HCT116 (cell line): ENCODE measurements at regions not wholly inside any gene's neighbourhood (a gene's known extent, or its start where the extent isn't known, plus 50 kb on each side); places are given as distances from the start of the nearest gene placed in this dataset.

Experiments used
- ATAC-seq: fragments of 200-7000 bp; cut with Tn5 transposase; 2 replicates; pipeline ENCODE4 v1.9.1; 2020; ENCODE audit warnings: mild to moderate bottlenecking, moderate library complexity
- BruUV-seq: library from RNA; stranded (reverse); fragments of 400-500 nt; replicated peaks from 2 replicates; lab custom pipeline; 2021; lab: Mats Ljungman, UMichigan
- CTCF ChIA-PET: fragments of 300-600 bp; sonication (Branson Sonifier 250); formaldehyde crosslinking; loops from one replicate; lab custom pipeline; 2021; ENCODE audit warnings: antibody characterized with exemption; lab: Charles Lee
- POLR2A ChIA-PET: fragments of 300-600, 350-600 bp; sonication (Branson Sonifier 250); formaldehyde crosslinking; loops from one replicate; lab custom pipeline; 2021; ENCODE audit warnings: antibody characterized with exemption; lab: Charles Lee
- RAD21 ChIA-PET, 2 experiments: fragments of 300-600 bp; sonication (Branson Sonifier 250); formaldehyde crosslinking; loops; one replicate each; lab custom pipeline; 2023; ENCODE audit warnings: low total read pairs in 2 of 2; ENCODE audit not compliant: uncharacterized antibody in 2 of 2, unreplicated experiment in 2 of 2, low non-redundant PET in 1 of 2; lab: Charles Lee
- DNase-seq: peaks from one replicate; pipeline ENCODE4 v3.0.0-alpha.2; 2010; ENCODE audit warnings: low read depth, low spot score
- H2AFZ ChIP-seq: fragments of 200-600 bp; shearing (Covaris generic), sonication (generic); 2 replicates; pipeline ENCODE4 v1.6.1; 2017; ENCODE audit warnings: low read depth, mixed run types, mixed read lengths, antibody characterized with exemption, low read length; ENCODE audit not compliant: poor library complexity, severe bottlenecking
- H3K27ac ChIP-seq: 2 replicates; pipeline ENCODE4 v1.5.1; 2012; ENCODE audit warnings: low read depth, low read length
- H3K27me3 ChIP-seq: fragments of 200-600 bp; sonication (generic); 2 replicates; pipeline ENCODE4 v1.6.1; 2016; ENCODE audit warnings: mixed run types, low read length, mixed read lengths; ENCODE audit not compliant: insufficient read depth
- H3K36me3 ChIP-seq, 2 experiments: fragments of 200-500 bp in 1 of 2; fragments of 200-600 bp in 1 of 2; sonication (Bioruptor generic) in 1 of 2; sonication (generic) in 1 of 2; 2 replicates each; pipeline versions ENCODE4 v1.5.1 to v1.6.1; 2014 to 2016; ENCODE audit warnings: low read length in 2 of 2, inconsistent platforms in 1 of 2, mixed read lengths in 1 of 2, mixed run types in 1 of 2; ENCODE audit not compliant: insufficient read depth in 2 of 2, control insufficient read depth in 1 of 2
- H3K4me1 ChIP-seq, 2 experiments: fragments of 200-600 bp in 1 of 2; sonication (generic) in 1 of 2; 2 replicates each; pipeline versions ENCODE4 v1.5.1 to v1.6.1; 2012 to 2017; ENCODE audit warnings: low read length in 2 of 2, inconsistent platforms in 1 of 2, mild to moderate bottlenecking in 1 of 2, mixed read lengths in 1 of 2, mixed run types in 1 of 2, moderate library complexity in 1 of 2; ENCODE audit not compliant: insufficient read depth in 2 of 2, control insufficient read depth in 1 of 2
- H3K4me2 ChIP-seq: fragments of 200-600 bp; sonication (generic); 2 replicates; pipeline ENCODE4 v1.6.1; 2017; ENCODE audit warnings: mixed run types, low read length, mixed read lengths
- H3K4me3 ChIP-seq, 2 experiments: fragments of 200-600 bp in 1 of 2; sonication (generic) in 1 of 2; replicated peaks in 1 of 2; 2 replicates each; pipeline ENCODE4 v1.5.1; 2011 to 2016; ENCODE audit warnings: low read length in 2 of 2, control low read depth in 1 of 2, low read depth in 1 of 2, mild to moderate bottlenecking in 1 of 2, mixed read lengths in 1 of 2, mixed run types in 1 of 2
- H3K79me2 ChIP-seq: fragments of 200-600 bp; sonication (generic); 2 replicates; pipeline ENCODE4 v1.6.1; 2017; ENCODE audit warnings: mild to moderate bottlenecking, mixed run types, low read length, moderate library complexity, mixed read lengths; ENCODE audit not compliant: insufficient read depth
- H3K9ac ChIP-seq: fragments of 200-600 bp; sonication (generic); 2 replicates; pipeline ENCODE4 v1.6.1; 2016; ENCODE audit warnings: low read length, mixed read lengths
- H3K9me2 ChIP-seq: fragments of 200-600 bp; sonication (generic), shearing (Covaris generic); 2 replicates; pipeline ENCODE4 v1.6.1; 2017; ENCODE audit warnings: mixed run types, mild to moderate bottlenecking, moderate library complexity; ENCODE audit not compliant: insufficient read depth
- H3K9me3 ChIP-seq, 2 experiments: fragments of 200-500 bp in 1 of 2; fragments of 200-600 bp in 1 of 2; sonication (Bioruptor generic) in 1 of 2; sonication (generic) in 1 of 2; 2 replicates each; pipeline ENCODE4 v1.6.1; 2014 to 2017; ENCODE audit warnings: low read length in 2 of 2, mixed read lengths in 2 of 2, inconsistent platforms in 1 of 2, low read depth in 1 of 2, mild to moderate bottlenecking in 1 of 2, mixed run types in 1 of 2, moderate library complexity in 1 of 2; ENCODE audit not compliant: control insufficient read depth in 1 of 2, insufficient read depth in 1 of 2
- H4K20me1 ChIP-seq: fragments of 200-600 bp; sonication (generic), shearing (Covaris generic); 2 replicates; pipeline ENCODE4 v1.6.1; 2017; ENCODE audit warnings: mixed run types, mild to moderate bottlenecking, moderate library complexity; ENCODE audit not compliant: insufficient read depth
- CEBPB ChIP-seq: IDR thresholded peaks from 2 replicates; pipeline ENCODE4 v1.6.1; 2012; ENCODE audit warnings: low read depth
- CTCF ChIP-seq, 3 experiments: fragments of 200-600 bp in 1 of 3; sonication (generic) in 1 of 3; IDR thresholded peaks in 2 of 3; conservative IDR thresholded peaks in 1 of 3; 2 replicates each; pipeline ENCODE4 v1.5.1; 2012 to 2017; ENCODE audit warnings: low read depth in 2 of 3, low read length in 2 of 3, antibody characterized with exemption in 1 of 3, borderline replicate concordance in 1 of 3, control low read depth in 1 of 3, mild to moderate bottlenecking in 1 of 3, mixed read lengths in 1 of 3, mixed run types in 1 of 3, moderate library complexity in 1 of 3; ENCODE audit not compliant: insufficient read depth in 1 of 3
- EGR1 ChIP-seq: IDR thresholded peaks from 2 replicates; pipeline ENCODE4 v1.6.1; 2012; ENCODE audit warnings: low read depth
- ELF1 ChIP-seq: IDR thresholded peaks from 2 replicates; pipeline ENCODE4 v1.6.1; 2012; ENCODE audit warnings: low read depth, borderline replicate concordance
- EZH2phosphoT487 ChIP-seq: fragments of 200-600 bp; IDR thresholded peaks from 2 replicates; pipeline ENCODE4 v1.6.1; 2018; ENCODE audit warnings: antibody characterized with exemption, borderline replicate concordance
- FOSL1 ChIP-seq: IDR thresholded peaks from 2 replicates; pipeline ENCODE4 v1.6.1; 2012; ENCODE audit warnings: low read depth
- JUND ChIP-seq: IDR thresholded peaks from 2 replicates; pipeline ENCODE4 v1.6.1; 2012
- MAX ChIP-seq: IDR thresholded peaks from 2 replicates; pipeline ENCODE4 v1.6.1; 2012
- RAD21 ChIP-seq: IDR thresholded peaks from 2 replicates; pipeline ENCODE4 v1.6.1; 2012; ENCODE audit warnings: low read depth, mild to moderate bottlenecking
- SP1 ChIP-seq: IDR thresholded peaks from 2 replicates; pipeline ENCODE4 v1.6.1; 2012; ENCODE audit warnings: low read depth
- SRF ChIP-seq: IDR thresholded peaks from 2 replicates; pipeline ENCODE4 v1.6.1; 2012; ENCODE audit warnings: low read depth
- ZFX ChIP-seq: fragments of 450-650 bp; IDR thresholded peaks from 2 replicates; pipeline ENCODE4 v1.6.1; 2017
- intact Hi-C: fragments of 100-400 bp; cut with micrococcal nuclease; formaldehyde crosslinking; loops from 2 replicates; pipeline ENCODE4 v1.10.0; 2022

- Histone ChIP-seq H4K20me1 (no peaks in the 10 kb centered on the region), H3K36me3 (no peaks in the 10 kb centered on the region; a peak in 1 of 4 replicates), H3K27me3 (no peaks in the 10 kb centered on the region), H3K9me3 (peaks cover 0 to 9% of the 10 kb centered on the region in 2 experiments; a peak in 1 of 4 replicates), H3K4me2 (no peak overlapping the region), H3K27ac (no peak overlapping the region), H3K4me3 (no peak overlapping the region), H3K79me2 (no peaks in the 10 kb centered on the region), H3K9ac (no peak overlapping the region), H2AFZ (no peak overlapping the region), H3K4me1 (no peaks in the 10 kb centered on the region), H3K9me2 (no peaks in the 10 kb centered on the region)
- intact Hi-C loops = no loop called here
- no peak for ATAC-seq
- no peak for DNase-seq
- POLR2A ChIA-PET = no interaction called here
- TF ChIP-seq MAX = no peak
- no peak for TF ChIP-seq SP1
- no peak for TF ChIP-seq CEBPB
- no peak for TF ChIP-seq CTCF (IDR thresholded peaks at IDR 0.05 in 2 of 3, conservative IDR thresholded peaks at IDR 0.05 in 1 of 3; ENCODE audit: borderline replicate concordance in 1 of 3, insufficient read depth in 1 of 3, low read depth in 2 of 3, low read length in 2 of 3)
- no peak for TF ChIP-seq JUND
- TF ChIP-seq SRF = no peak
- no peak for TF ChIP-seq EGR1
- RAD21 ChIA-PET = no interaction called here
- no TSS peak for BruUV-seq
- CTCF ChIA-PET = no interaction called here
Measured at GRCh38 chr16:62321606-62322005, 285.4 kb upstream of the CDH8 start.

GRCh38 chr16:62298600-62298999, 262.4 kb upstream of the CDH8 start:
- H3K4me3 ChIP-seq = no peak overlapping the region
- H4K20me1 ChIP-seq = no peaks in the 10 kb centered on the region
- no peak overlapping the region for H2AFZ ChIP-seq
- TF ChIP-seq EZH2phosphoT487 = no peak
- TF ChIP-seq RAD21 = no peak
- no peak for TF ChIP-seq FOSL1
- no peak for TF ChIP-seq ZFX
- TF ChIP-seq CTCF (IDR thresholded peaks at IDR 0.05 in 2 of 3, conservative IDR thresholded peaks at IDR 0.05 in 1 of 3; ENCODE audit: borderline replicate concordance in 1 of 3, insufficient read depth in 1 of 3, low read depth in 2 of 3, low read length in 2 of 3) = no peak
- TF ChIP-seq SP1 = no peak
- no peak for TF ChIP-seq ELF1
- TF ChIP-seq, all 23 proteins: peak for 0
- H3K9me3 ChIP-seq = peaks cover 6 to 24% of the 10 kb centered on the region in 2 experiments; a peak in 2 of 4 replicates
- no peaks in the 10 kb centered on the region for H3K79me2 ChIP-seq
- H3K27me3 ChIP-seq = no peaks in the 10 kb centered on the region
- BruUV-seq = no TSS peak
- ATAC-seq (no peak), DNase-seq (no peak)
- H3K27ac ChIP-seq = no peak overlapping the region
- H3K9me2 ChIP-seq = no peaks in the 10 kb centered on the region
- H3K4me2 ChIP-seq = no peak overlapping the region
- H3K36me3 ChIP-seq = no peaks in the 10 kb centered on the region
- ChIA-PET RAD21 (no interaction called here), CTCF (no interaction called here), POLR2A (no interaction called here)
- intact Hi-C loops = no loop called here
- H3K9ac ChIP-seq = no peak overlapping the region
- no peaks in the 10 kb centered on the region for H3K4me1 ChIP-seq
